Stimulated activated naive CD8-positive, alpha-beta T cell treated with anti-CD3 and anti-CD28 coated beads, Interleukin-15, amount 100 ng/mL, for 72 hours (primary cell): ENCODE measurements at regions not wholly inside any gene's neighbourhood (a gene's known extent, or its start where the extent isn't known, plus 50 kb on each side); places are given as distances from the start of the nearest gene placed in this dataset.
A peak's percentile ranks its signal among the peaks of the same experiment; 100 is the strongest.

Experiments used
- ATAC-seq: fragments of 150-1000 bp; cut with Tn5 transposase; 2 replicates; pipeline ENCODE4 v1.10.0; 2021; ENCODE audit warnings: mild to moderate bottlenecking, moderate library complexity
- DNase-seq, 2 donors: peaks; one replicate each; pipeline ENCODE4 v3.0.0; 2021 to 2022
- H3K27ac Mint-ChIP-seq, 2 donors: one replicate each; pipeline ENCODE4 v1.8.0; 2022; ENCODE audit warnings: mild to moderate bottlenecking in 2 of 2, mixed read lengths in 2 of 2, moderate library complexity in 2 of 2
- H3K27me3 Mint-ChIP-seq: one replicate; pipeline ENCODE4 v1.8.0; 2022; ENCODE audit warnings: mixed read lengths
- H3K4me1 Mint-ChIP-seq: one replicate; pipeline ENCODE4 v1.8.0; 2022; ENCODE audit warnings: mild to moderate bottlenecking, mixed read lengths
- H3K4me3 Mint-ChIP-seq, 2 donors: one replicate each; pipeline ENCODE4 v1.8.0; 2022; ENCODE audit warnings: mild to moderate bottlenecking in 2 of 2, mixed read lengths in 2 of 2, moderate library complexity in 1 of 2
- H3K9me3 Mint-ChIP-seq, 2 donors: one replicate each; pipeline ENCODE4 v1.8.0; 2022; ENCODE audit warnings: mixed read lengths in 2 of 2

- H3K27ac Mint-ChIP-seq, result peak overlapping the region in 1 of 2 donors; percentile 49
- H3K4me3 Mint-ChIP-seq, result no peak overlapping the region
- H3K27me3 Mint-ChIP-seq, result no peaks in the 10 kb centered on the region
- no peak for ATAC-seq
- H3K9me3 Mint-ChIP-seq, result peaks cover 0 to 8% of the 10 kb centered on the region in 2 donors
- DNase-seq, result no peak
- H3K4me1 Mint-ChIP-seq, result no peaks in the 10 kb centered on the region
These were observed 514.3 kb downstream of the PDCD6IP start for GRCh38 chr3:34312684-34313083.

DNA sequence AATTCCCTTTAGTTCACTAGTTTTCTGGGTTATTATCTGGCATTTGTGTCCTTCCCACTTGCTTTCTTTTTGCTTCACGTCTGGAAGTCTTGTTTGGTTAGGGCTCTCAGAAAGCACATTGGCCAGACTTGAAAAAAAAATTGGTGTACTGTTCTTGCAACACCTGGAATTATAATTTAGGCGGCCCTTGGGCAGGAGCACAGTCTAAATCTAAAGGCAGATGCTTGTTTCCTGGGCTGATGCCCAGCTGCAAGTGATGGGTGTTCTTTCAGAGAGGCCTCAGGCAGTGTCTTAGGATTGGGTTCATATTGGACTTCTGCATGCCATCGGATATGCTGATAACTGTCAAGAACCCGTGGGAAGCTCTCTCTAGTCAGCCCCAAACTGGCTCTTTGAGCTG lies 521.5 kb downstream of the PDCD6IP start:
- ATAC-seq (no peak), DNase-seq (no peak)
- Mint-ChIP-seq H3K9me3 (peaks cover 0 to 6% of the 10 kb centered on the region in 2 donors), H3K4me1 (no peaks in the 10 kb centered on the region), H3K27ac (no peak overlapping the region), H3K4me3 (no peak overlapping the region), H3K27me3 (no peaks in the 10 kb centered on the region)

GRCh38 chr3:34323517-34323916 lies 525.1 kb downstream of the PDCD6IP start:
- ATAC-seq, result no peak
- H3K4me1 Mint-ChIP-seq, result no peaks in the 10 kb centered on the region
- no peak overlapping the region for H3K4me3 Mint-ChIP-seq
- H3K27me3 Mint-ChIP-seq, result no peaks in the 10 kb centered on the region
- no peak overlapping the region for H3K27ac Mint-ChIP-seq
- no peak for DNase-seq
- H3K9me3 Mint-ChIP-seq, result no peaks in the 10 kb centered on the region

DNA sequence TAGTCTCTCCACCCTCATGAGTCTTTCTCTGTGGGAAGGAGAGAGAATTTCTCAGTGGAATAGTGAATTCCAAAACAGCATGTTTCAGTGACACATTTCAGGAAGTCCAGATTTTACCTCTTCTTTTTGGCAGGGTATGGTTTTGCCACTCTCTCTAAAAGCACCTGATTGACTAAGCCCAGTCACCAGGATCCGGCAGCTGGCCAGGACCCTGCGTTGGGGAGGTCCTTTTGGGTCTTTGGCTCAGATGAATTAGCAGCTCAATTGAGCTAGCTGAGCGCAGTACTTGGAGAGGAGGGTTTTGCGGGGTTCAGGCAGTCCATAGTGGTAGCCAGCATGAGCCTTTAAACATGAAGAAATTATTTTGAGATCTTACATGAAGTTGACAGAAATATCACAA lies 548.2 kb downstream of the PDCD6IP start:
- no peak overlapping the region for H3K4me3 Mint-ChIP-seq
- ATAC-seq (no peak), DNase-seq (no peak)
- H3K9me3 Mint-ChIP-seq, result no peaks in the 10 kb centered on the region
- H3K27ac Mint-ChIP-seq, result no peak overlapping the region
- no peaks in the 10 kb centered on the region for H3K27me3 Mint-ChIP-seq
- no peaks in the 10 kb centered on the region for H3K4me1 Mint-ChIP-seq

GRCh38 chr3:34351882-34352777 lies 553.7 kb downstream of the PDCD6IP start:
- H3K9me3 Mint-ChIP-seq, result no peaks in the 10 kb centered on the region
- ATAC-seq, result no peak
- H3K4me1 Mint-ChIP-seq, result no peaks in the 10 kb centered on the region
- peaks cover 7% of the 10 kb centered on the region for H3K27me3 Mint-ChIP-seq
- no peak overlapping the region for H3K27ac Mint-ChIP-seq
- no peak for DNase-seq
- H3K4me3 Mint-ChIP-seq, result no peak overlapping the region

- no peak for ATAC-seq
- Mint-ChIP-seq H3K9me3 (no peaks in the 10 kb centered on the region), H3K4me1 (no peaks in the 10 kb centered on the region), H3K27me3 (peaks cover 14% of the 10 kb centered on the region), H3K4me3 (no peak overlapping the region), H3K27ac (no peak overlapping the region)
- DNase-seq, result no peak
These were observed 554.4 kb downstream of the PDCD6IP start for GRCh38 chr3:34352778-34353331.

DNA sequence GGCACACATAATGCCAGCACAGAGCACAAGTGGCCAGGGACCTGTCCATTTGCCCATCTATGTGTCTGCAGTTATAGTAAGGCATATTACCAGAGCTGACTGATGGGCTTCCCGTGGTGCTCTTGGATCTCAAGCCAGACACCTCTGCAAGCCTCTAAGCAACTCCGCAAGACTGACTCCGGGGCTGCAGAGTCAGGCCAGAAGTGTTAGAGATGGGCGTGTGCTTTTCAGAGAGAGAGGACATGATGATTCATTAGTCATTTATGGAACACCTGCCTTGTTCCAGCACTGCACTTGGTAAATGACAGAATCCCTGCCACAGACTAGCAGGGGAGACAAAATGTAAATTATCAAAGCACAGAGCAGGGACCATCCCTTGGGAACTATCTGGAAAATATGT lies 559.0 kb downstream of the PDCD6IP start:
- no peak for ATAC-seq
- Mint-ChIP-seq H3K9me3 (no peaks in the 10 kb centered on the region), H3K27ac (no peak overlapping the region), H3K4me3 (no peak overlapping the region), H3K4me1 (peaks cover 6% of the 10 kb centered on the region), H3K27me3 (peaks cover 14% of the 10 kb centered on the region)
- no peak for DNase-seq

DNA sequence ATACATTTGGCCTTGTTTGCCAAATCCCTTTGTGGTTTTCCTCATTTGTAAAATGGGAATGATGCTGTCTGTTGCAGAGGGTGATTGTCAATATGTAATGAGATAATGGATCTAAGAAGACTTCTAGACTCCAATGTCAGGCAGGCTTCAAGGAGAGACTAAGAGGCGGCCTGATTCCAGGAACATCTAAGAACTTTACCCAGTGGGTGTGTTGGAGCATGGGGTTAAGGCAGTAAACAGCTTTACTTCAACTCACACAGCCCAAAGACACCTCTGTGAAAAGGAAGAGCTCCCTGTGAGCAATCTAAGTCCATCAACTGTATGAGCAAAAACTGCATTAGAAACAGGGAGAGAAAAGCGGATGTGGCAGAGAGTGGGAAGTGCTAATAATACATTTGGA lies 560.6 kb downstream of the PDCD6IP start:
- H3K4me3 Mint-ChIP-seq, result no peak overlapping the region
- H3K9me3 Mint-ChIP-seq, result no peaks in the 10 kb centered on the region
- no peak overlapping the region for H3K27ac Mint-ChIP-seq

DNA sequence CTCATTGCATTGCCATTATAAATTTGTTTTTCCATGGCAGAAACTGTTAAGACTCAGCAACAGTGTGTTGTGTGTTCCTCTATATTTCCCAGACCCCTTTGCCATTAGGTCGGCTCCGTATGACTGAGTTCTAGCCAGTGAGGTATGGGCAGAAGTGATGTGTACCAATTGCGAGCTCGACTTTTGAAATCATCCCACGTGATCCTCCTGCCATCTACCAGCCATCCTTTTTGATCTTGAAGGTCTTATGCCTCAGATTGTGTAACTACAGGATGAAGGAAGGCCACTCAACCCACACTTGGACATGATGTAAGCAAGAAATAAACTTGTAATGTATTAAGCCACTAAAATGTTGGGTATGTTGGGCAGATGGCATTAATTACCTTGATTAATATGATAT lies 562.3 kb downstream of the PDCD6IP start:
- Mint-ChIP-seq H3K4me1 (peaks cover 6% of the 10 kb centered on the region), H3K9me3 (no peaks in the 10 kb centered on the region), H3K4me3 (no peak overlapping the region), H3K27ac (no peak overlapping the region), H3K27me3 (peaks cover 14% of the 10 kb centered on the region)
- ATAC-seq (no peak), DNase-seq (no peak)

More for the DNA sequence above, 560.6 kb downstream of the PDCD6IP start:
- peaks cover 6% of the 10 kb centered on the region for H3K4me1 Mint-ChIP-seq
- H3K27me3 Mint-ChIP-seq, result peaks cover 14% of the 10 kb centered on the region
- ATAC-seq, result no peak
- DNase-seq, result no peak

GRCh38 chr3:34361921-34362320 lies 563.5 kb downstream of the PDCD6IP start:
- Mint-ChIP-seq H3K4me1 (peaks cover 6% of the 10 kb centered on the region), H3K9me3 (no peaks in the 10 kb centered on the region)
- ATAC-seq, result peak; percentile 78

DNA sequence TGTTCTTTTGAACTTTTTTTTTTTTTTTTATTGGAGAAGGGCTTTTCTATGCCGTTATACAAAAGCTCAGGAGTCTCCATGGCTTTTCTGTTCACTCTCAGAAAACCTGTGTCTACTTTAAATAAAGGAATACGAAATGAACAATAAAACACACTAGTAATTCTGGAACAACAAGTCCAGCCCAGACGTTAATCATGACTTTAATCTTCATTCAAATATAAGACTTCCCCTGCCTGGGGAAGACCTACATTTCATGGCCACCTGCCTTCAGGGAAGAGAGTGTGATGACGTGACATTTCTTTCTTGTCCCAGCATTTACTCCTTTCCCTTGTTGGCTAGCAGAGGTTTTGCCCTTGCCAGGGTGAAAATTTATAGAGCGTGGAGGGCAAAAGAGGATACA lies 564.5 kb downstream of the PDCD6IP start:
- no peak for ATAC-seq

More at GRCh38 chr3:34361921-34362320, 563.5 kb downstream of the PDCD6IP start:
- DNase-seq, result peak in 1 of 2 donors; percentile 10
- H3K4me3 Mint-ChIP-seq, result no peak overlapping the region
- H3K27ac Mint-ChIP-seq, result no peak overlapping the region
- H3K27me3 Mint-ChIP-seq, result peaks cover 9% of the 10 kb centered on the region

GRCh38 chr3:34363881-34364280 lies 565.5 kb downstream of the PDCD6IP start:
- no peak overlapping the region for H3K4me3 Mint-ChIP-seq
- ATAC-seq, result no peak
- H3K9me3 Mint-ChIP-seq, result no peaks in the 10 kb centered on the region
- no peak for DNase-seq
- H3K27ac Mint-ChIP-seq, result no peak overlapping the region
- H3K27me3 Mint-ChIP-seq, result no peaks in the 10 kb centered on the region
- peaks cover 6% of the 10 kb centered on the region for H3K4me1 Mint-ChIP-seq

More for the DNA sequence above, 564.5 kb downstream of the PDCD6IP start:
- Mint-ChIP-seq H3K27ac (no peak overlapping the region), H3K4me1 (peaks cover 6% of the 10 kb centered on the region), H3K27me3 (no peaks in the 10 kb centered on the region), H3K9me3 (no peaks in the 10 kb centered on the region), H3K4me3 (no peak overlapping the region)
- no peak for DNase-seq

- Mint-ChIP-seq H3K4me1 (peaks cover 6% of the 10 kb centered on the region), H3K9me3 (no peaks in the 10 kb centered on the region), H3K4me3 (no peak overlapping the region), H3K27ac (no peak overlapping the region), H3K27me3 (no peaks in the 10 kb centered on the region)
- ATAC-seq (no peak), DNase-seq (no peak)
These were observed 565.9 kb downstream of the PDCD6IP start for GRCh38 chr3:34364335-34364734.

DNA sequence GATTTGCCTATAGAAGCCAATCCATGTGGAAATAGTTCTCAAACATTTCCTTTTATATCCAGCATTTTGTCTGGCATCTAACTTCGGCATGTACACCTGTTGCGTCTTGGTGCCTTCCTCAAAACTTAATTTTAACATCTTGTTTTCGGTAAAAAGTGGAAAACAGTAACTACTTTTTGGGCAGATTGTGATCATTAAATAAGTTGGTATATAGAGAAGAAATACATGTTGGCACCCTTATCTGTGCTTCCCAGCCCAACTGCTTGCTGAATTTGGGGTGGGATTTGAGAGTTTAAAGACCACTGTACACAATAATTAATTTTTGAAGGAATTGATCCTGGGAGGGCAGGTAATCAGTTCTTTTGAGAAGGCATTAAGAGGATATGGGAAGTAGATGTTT lies 566.8 kb downstream of the PDCD6IP start:
- H3K4me1 Mint-ChIP-seq, result peaks cover 6% of the 10 kb centered on the region
- no peaks in the 10 kb centered on the region for H3K9me3 Mint-ChIP-seq
- no peak overlapping the region for H3K27ac Mint-ChIP-seq
- no peaks in the 10 kb centered on the region for H3K27me3 Mint-ChIP-seq
- ATAC-seq (no peak), DNase-seq (no peak)
- H3K4me3 Mint-ChIP-seq, result no peak overlapping the region

- ATAC-seq, result no peak
- no peak overlapping the region for H3K4me3 Mint-ChIP-seq
- H3K4me1 Mint-ChIP-seq, result peaks cover 6% of the 10 kb centered on the region
- DNase-seq, result no peak
- H3K27ac Mint-ChIP-seq, result no peak overlapping the region
- H3K27me3 Mint-ChIP-seq, result no peaks in the 10 kb centered on the region
- H3K9me3 Mint-ChIP-seq, result no peaks in the 10 kb centered on the region
These were observed 567.3 kb downstream of the PDCD6IP start for GRCh38 chr3:34365771-34366170.

- DNase-seq, result no peak
- Mint-ChIP-seq H3K4me3 (no peak overlapping the region), H3K9me3 (peaks cover 0 to 2% of the 10 kb centered on the region in 2 donors), H3K27me3 (no peaks in the 10 kb centered on the region), H3K27ac (no peak overlapping the region), H3K4me1 (no peaks in the 10 kb centered on the region)
- ATAC-seq, result no peak
These were observed 569.1 kb downstream of the PDCD6IP start for GRCh38 chr3:34367521-34367920.
